ENCODE measurements at regions not wholly inside any gene's neighbourhood (a gene's known extent, or its start where the extent isn't known, plus 50 kb on each side); places are given as distances from the start of the nearest gene placed in this dataset.

GRCh38 chr19:46546194-46546896 lies 50.7 kb upstream of the PNMA8B start:
- DNase-seq (ENCODE audit: extremely low read depth in 1 of 11, low read depth in 9 of 11, low spot score in 4 of 11): peak in 1 of 11 donors; percentile 12

- DNase-seq (ENCODE audit: extremely low read depth in 1 of 11, low read depth in 9 of 11, low spot score in 4 of 11): no peak
Observed at GRCh38 chr19:46550684-46551083, 50.4 kb upstream of the CALM3 start.

GRCh38 chr19:46551164-46551563 lies 50.0 kb upstream of the CALM3 start:
- DNase-seq (ENCODE audit: extremely low read depth in 1 of 11, low read depth in 9 of 11, low spot score in 4 of 11): no peak
